SK-N-SH (cell line): ENCODE measurements at regions not wholly inside any gene's neighbourhood (a gene's known extent, or its start where the extent isn't known, plus 50 kb on each side); places are given as distances from the start of the nearest gene placed in this dataset.

Experiments used
- CTCF ChIA-PET: fragments of 300-600, 350-600 bp; formaldehyde crosslinking; extraction: SDS; loops from one replicate; lab custom pipeline; 2021; lab: Yijun Ruan, JAX
- POLR2A ChIA-PET: fragments of 350-600 bp; sonication (Branson Sonifier 250); formaldehyde crosslinking; extraction: SDS; loops from one replicate; lab custom pipeline; 2020; ENCODE audit warnings: antibody characterized with exemption, inconsistent platforms; lab: Yijun Ruan, JAX
- DNase-seq: peaks from one replicate; pipeline ENCODE4 v3.0.0; 2012
- H2AFZ ChIP-seq: fragments of 200-600 bp; sonication (generic); 2 replicates; pipeline ENCODE4 v1.8.1; 2016; ENCODE audit warnings: antibody characterized with exemption, mild to moderate bottlenecking, low read depth
- H3F3A ChIP-seq: fragments of 200-600 bp; sonication (generic); replicated peaks from 2 replicates; pipeline ENCODE3; 2016; ENCODE audit warnings: antibody characterized with exemption, mild to moderate bottlenecking; ENCODE audit not compliant: insufficient read depth
- H3K27ac ChIP-seq, 2 experiments: fragments of 200-500 bp in 1 of 2; fragments of 200-600 bp in 1 of 2; sonication (Bioruptor generic) in 1 of 2; sonication (generic), shearing (Covaris generic) in 1 of 2; 2 replicates each; pipeline versions ENCODE4 v1.5.1 to v1.6.1; 2014 to 2016; ENCODE audit warnings: low read depth in 2 of 2, inconsistent platforms in 1 of 2, low read length in 1 of 2, mild to moderate bottlenecking in 1 of 2, mixed read lengths in 1 of 2
- H3K27me3 ChIP-seq: fragments of 200-600 bp; sonication (generic), shearing (Covaris generic); 2 replicates; pipeline ENCODE4 v1.6.1; 2016; ENCODE audit warnings: mixed run types; ENCODE audit not compliant: insufficient read depth
- H3K36me3 ChIP-seq, 2 experiments: fragments of 200-500 bp in 1 of 2; fragments of 200-600 bp in 1 of 2; sonication (Bioruptor generic) in 1 of 2; sonication (generic) in 1 of 2; replicated peaks in 1 of 2; 2 replicates each; pipeline versions ENCODE3 to v1.5.1; 2014 to 2016; ENCODE audit warnings: low read length in 1 of 2, mild to moderate bottlenecking in 1 of 2; ENCODE audit not compliant: insufficient read depth in 2 of 2, control insufficient read depth in 1 of 2
- H3K4me1 ChIP-seq, 2 experiments: fragments of 200-500 bp in 1 of 2; fragments of 200-600 bp in 1 of 2; sonication (Bioruptor generic) in 1 of 2; sonication (generic), shearing (Covaris generic) in 1 of 2; 2 replicates each; pipeline versions ENCODE4 v1.5.1 to v1.6.1; 2014 to 2016; ENCODE audit warnings: low read depth in 1 of 2, low read length in 1 of 2, mixed run types in 1 of 2; ENCODE audit not compliant: insufficient read depth in 2 of 2, control insufficient read depth in 1 of 2
- H3K4me2 ChIP-seq: fragments of 200-600 bp; sonication (generic), shearing (Covaris generic); 2 replicates; pipeline ENCODE4 v1.6.1; 2017; ENCODE audit warnings: mixed run types
- H3K4me3 ChIP-seq, 2 experiments: fragments of 200-500 bp in 1 of 2; fragments of 200-600 bp in 1 of 2; sonication (Bioruptor generic) in 1 of 2; sonication (generic), shearing (Covaris generic) in 1 of 2; 2 replicates each; pipeline versions ENCODE4 v1.5.1 to v1.8.1; 2014 to 2016; ENCODE audit warnings: low read depth in 2 of 2, inconsistent platforms in 1 of 2, low read length in 1 of 2, mild to moderate bottlenecking in 1 of 2, mixed read lengths in 1 of 2, moderate library complexity in 1 of 2
- H3K79me2 ChIP-seq: fragments of 200-600 bp; sonication (generic); 2 replicates; pipeline ENCODE4 v1.8.1; 2017; ENCODE audit warnings: mild to moderate bottlenecking; ENCODE audit not compliant: insufficient read depth
- H3K9ac ChIP-seq: fragments of 200-600 bp; sonication (generic); 2 replicates; pipeline ENCODE4 v1.6.1; 2017; ENCODE audit warnings: mixed run types
- H3K9me2 ChIP-seq: fragments of 200-600 bp; sonication (generic); 2 replicates; pipeline ENCODE4 v1.6.1; 2017; ENCODE audit warnings: mixed run types
- H3K9me3 ChIP-seq: fragments of 200-600 bp; sonication (generic); 2 replicates; pipeline ENCODE4 v1.6.1; 2017; ENCODE audit warnings: mixed run types, mild to moderate bottlenecking, moderate library complexity
- H4K20me1 ChIP-seq: fragments of 200-600 bp; sonication (generic); 2 replicates; pipeline ENCODE4 v1.6.1; 2017; ENCODE audit warnings: mild to moderate bottlenecking, mixed run types; ENCODE audit not compliant: insufficient read depth
- GABPA ChIP-seq: IDR thresholded peaks from 2 replicates; pipeline ENCODE4 v1.4.0; 2012; ENCODE audit warnings: low read depth, mild to moderate bottlenecking
- GATA2 ChIP-seq: sonication (generic); formaldehyde crosslinking; IDR thresholded peaks from 2 replicates; pipeline ENCODE4 v1.5.0; 2020; ENCODE audit warnings: mild to moderate bottlenecking, missing genetic modification reagents
- POLR2AphosphoS5 ChIP-seq: IDR thresholded peaks from 2 replicates; pipeline ENCODE4 v1.6.1; 2012; ENCODE audit warnings: low read depth, low read length
- RAD21 ChIP-seq: IDR thresholded peaks from 2 replicates; pipeline ENCODE4 v1.6.1; 2012; ENCODE audit warnings: mild to moderate bottlenecking, low read length
- RCOR1 ChIP-seq: fragments of 150-350 bp; IDR thresholded peaks from 2 replicates; pipeline ENCODE4 v1.6.1; 2017; ENCODE audit warnings: antibody characterized with exemption, low read length
- RXRA ChIP-seq: IDR thresholded peaks from 2 replicates; pipeline ENCODE4 v1.4.0; 2012; ENCODE audit warnings: low read depth, mild to moderate bottlenecking, borderline replicate concordance
- SIN3A ChIP-seq: IDR thresholded peaks from 2 replicates; pipeline ENCODE4 v1.6.1; 2012; ENCODE audit warnings: low read depth, mild to moderate bottlenecking, low read length, moderate library complexity, borderline replicate concordance
- TEAD4 ChIP-seq: IDR thresholded peaks from 2 replicates; pipeline ENCODE4 v1.4.0; 2012; ENCODE audit warnings: mild to moderate bottlenecking, borderline replicate concordance; ENCODE audit not compliant: insufficient read depth
- YY1 ChIP-seq: IDR thresholded peaks from 2 replicates; pipeline ENCODE4 v1.4.0; 2012; ENCODE audit warnings: low read depth, mild to moderate bottlenecking
- WGBS: methylation state at CpG from one replicate; pipeline ENCODE4 v1.1.6; 2017; ENCODE audit warnings: low lambda C conversion rate; 5-methylcytosine and 5-hydroxymethylcytosine counted together
- TF ChIP-seq, protein P1 (sequence below): fragments of 150-350 bp; IDR thresholded peaks from 2 replicates; pipeline ENCODE4 v1.6.1; 2016; ENCODE audit warnings: mild to moderate bottlenecking, low read depth, low read length
- TF ChIP-seq, protein P2 (sequence below): fragments of 150-350 bp; IDR thresholded peaks from 2 replicates; pipeline ENCODE4 v1.6.1; 2017; ENCODE audit warnings: antibody characterized with exemption, low read length, low read depth, borderline replicate concordance
- TF ChIP-seq, protein P3 (sequence below): IDR thresholded peaks from 2 replicates; pipeline ENCODE4 v1.4.0; 2012; ENCODE audit warnings: low read depth, borderline replicate concordance

DNA sequence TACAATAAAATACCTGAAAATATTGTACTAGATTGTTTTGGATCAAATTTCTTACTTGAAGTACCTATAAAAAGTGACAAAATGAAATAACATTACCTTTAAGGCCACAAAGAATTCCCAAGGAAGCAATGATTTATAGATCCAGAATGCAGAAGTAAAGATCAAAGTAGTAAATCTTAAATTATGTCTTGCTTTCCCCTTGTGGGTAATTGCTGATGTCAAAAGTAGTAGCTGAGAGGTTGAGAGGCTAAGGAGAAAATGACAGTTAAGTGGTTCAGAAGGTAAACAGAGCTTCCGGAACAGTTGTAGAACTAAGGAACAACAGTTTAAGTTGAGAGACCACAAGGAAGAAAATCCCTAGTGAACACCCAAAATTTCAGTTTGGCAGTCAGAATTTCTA lies 358.3 kb downstream of the GABRG1 start:
- no peaks in the 10 kb centered on the region for H4K20me1 ChIP-seq
- 81% methylated on average over 1 of the region's 1 CpG for WGBS
- POLR2A ChIA-PET = no interaction called here
- no peaks in the 10 kb centered on the region for H3K27me3 ChIP-seq
- H3K79me2 ChIP-seq = no peaks in the 10 kb centered on the region
- H3K27ac ChIP-seq = no peak overlapping the region
- H3K4me3 ChIP-seq = no peak overlapping the region
- H3K36me3 ChIP-seq = no peaks in the 10 kb centered on the region
- no peak for DNase-seq
- H3K4me2 ChIP-seq = no peak overlapping the region
- H3K9me2 ChIP-seq = no peaks in the 10 kb centered on the region
- TF ChIP-seq POLR2AphosphoS5 (no peak), SIN3A (no peak), RCOR1 (no peak), GATA2 (CRISPR knock-in tag) (no peak), RAD21 (no peak)
- TF ChIP-seq, protein P1, sequence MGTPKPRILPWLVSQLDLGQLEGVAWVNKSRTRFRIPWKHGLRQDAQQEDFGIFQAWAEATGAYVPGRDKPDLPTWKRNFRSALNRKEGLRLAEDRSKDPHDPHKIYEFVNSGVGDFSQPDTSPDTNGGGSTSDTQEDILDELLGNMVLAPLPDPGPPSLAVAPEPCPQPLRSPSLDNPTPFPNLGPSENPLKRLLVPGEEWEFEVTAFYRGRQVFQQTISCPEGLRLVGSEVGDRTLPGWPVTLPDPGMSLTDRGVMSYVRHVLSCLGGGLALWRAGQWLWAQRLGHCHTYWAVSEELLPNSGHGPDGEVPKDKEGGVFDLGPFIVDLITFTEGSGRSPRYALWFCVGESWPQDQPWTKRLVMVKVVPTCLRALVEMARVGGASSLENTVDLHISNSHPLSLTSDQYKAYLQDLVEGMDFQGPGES = no peak
- no peaks in the 10 kb centered on the region for H3K4me1 ChIP-seq
- no peak overlapping the region for H3K9ac ChIP-seq
- CTCF ChIA-PET = no interaction called here
- no peaks in the 10 kb centered on the region for H3F3A ChIP-seq
- H2AFZ ChIP-seq = no peak overlapping the region
- H3K9me3 ChIP-seq = no peaks in the 10 kb centered on the region

DNA sequence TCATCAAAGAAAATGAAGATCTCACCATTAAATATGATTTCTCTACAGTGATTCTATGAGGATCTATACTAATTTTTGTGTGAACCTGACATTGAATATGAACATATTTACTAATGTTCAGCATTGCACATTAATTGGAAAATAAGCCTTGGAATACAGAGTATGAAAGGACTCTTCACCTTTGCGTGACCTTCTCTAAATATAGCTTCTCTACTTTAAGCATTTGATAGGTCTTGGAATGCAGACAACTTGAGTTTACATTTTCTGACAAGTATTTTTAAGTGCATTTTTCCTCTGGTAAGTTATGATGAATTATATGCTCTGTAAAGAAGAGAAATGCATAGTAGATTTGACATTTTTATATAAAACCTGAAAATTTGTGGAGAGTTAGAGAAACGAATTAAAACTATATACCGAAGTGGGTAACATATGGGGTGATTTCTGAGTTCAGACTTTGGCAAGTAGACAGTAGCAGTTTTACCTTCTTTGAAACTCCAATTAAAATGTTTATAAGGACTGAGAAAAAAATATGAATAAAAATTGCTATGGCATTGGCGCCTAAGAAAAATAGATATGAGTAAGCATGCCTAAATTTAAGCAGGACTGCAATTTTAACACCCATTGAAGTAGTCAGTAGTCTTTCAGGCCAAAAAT lies 371.9 kb downstream of the GABRG1 start:
- no peak overlapping the region for H3K27ac ChIP-seq
- H2AFZ ChIP-seq = no peak overlapping the region
- H3K4me1 ChIP-seq = no peaks in the 10 kb centered on the region
- H3K27me3 ChIP-seq = no peaks in the 10 kb centered on the region
- no peaks in the 10 kb centered on the region for H3K79me2 ChIP-seq
- H4K20me1 ChIP-seq = no peaks in the 10 kb centered on the region
- H3F3A ChIP-seq = no peaks in the 10 kb centered on the region
- H3K9me2 ChIP-seq = no peaks in the 10 kb centered on the region
- ChIA-PET CTCF (no interaction called here), POLR2A (no interaction called here)
- no peaks in the 10 kb centered on the region for H3K9me3 ChIP-seq
- under 1% methylated on average over 4 of the region's 4 CpGs for WGBS
- DNase-seq = no peak
- no peak overlapping the region for H3K4me3 ChIP-seq
- H3K9ac ChIP-seq = no peak overlapping the region
- no peaks in the 10 kb centered on the region for H3K36me3 ChIP-seq
- H3K4me2 ChIP-seq = no peak overlapping the region
- TF ChIP-seq, protein P2, sequence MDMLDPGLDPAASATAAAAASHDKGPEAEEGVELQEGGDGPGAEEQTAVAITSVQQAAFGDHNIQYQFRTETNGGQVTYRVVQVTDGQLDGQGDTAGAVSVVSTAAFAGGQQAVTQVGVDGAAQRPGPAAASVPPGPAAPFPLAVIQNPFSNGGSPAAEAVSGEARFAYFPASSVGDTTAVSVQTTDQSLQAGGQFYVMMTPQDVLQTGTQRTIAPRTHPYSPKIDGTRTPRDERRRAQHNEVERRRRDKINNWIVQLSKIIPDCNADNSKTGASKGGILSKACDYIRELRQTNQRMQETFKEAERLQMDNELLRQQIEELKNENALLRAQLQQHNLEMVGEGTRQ = no peak
- TF ChIP-seq RXRA (no peak), GATA2 (CRISPR knock-in tag) (no peak)

DNA sequence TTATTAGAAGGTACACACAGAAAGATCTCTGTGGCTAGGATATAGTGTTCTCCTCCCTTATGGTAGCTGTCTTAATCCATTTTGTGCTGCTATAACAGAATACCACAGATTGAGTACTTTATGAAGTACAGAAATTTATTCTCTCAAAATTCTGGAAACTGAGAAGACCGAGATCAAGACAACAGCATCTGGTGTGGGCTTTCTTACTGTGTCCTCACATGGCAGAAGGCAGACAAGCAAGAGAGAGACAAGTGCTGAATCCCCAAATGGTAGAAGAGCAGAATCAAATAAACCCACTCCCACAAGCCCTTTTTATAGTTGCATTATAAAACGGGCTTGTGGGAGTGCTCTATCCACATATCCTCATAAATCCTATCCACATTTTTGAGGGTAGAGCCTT lies 373.1 kb downstream of the GABRG1 start:
- no peaks in the 10 kb centered on the region for H3F3A ChIP-seq
- no peak overlapping the region for H2AFZ ChIP-seq
- no peak overlapping the region for H3K9ac ChIP-seq
- H3K27ac ChIP-seq = no peak overlapping the region
- no peaks in the 10 kb centered on the region for H3K4me1 ChIP-seq
- POLR2A ChIA-PET = no interaction called here
- no peaks in the 10 kb centered on the region for H4K20me1 ChIP-seq
- H3K79me2 ChIP-seq = no peaks in the 10 kb centered on the region
- H3K4me3 ChIP-seq = no peak overlapping the region
- TF ChIP-seq, protein P3, sequence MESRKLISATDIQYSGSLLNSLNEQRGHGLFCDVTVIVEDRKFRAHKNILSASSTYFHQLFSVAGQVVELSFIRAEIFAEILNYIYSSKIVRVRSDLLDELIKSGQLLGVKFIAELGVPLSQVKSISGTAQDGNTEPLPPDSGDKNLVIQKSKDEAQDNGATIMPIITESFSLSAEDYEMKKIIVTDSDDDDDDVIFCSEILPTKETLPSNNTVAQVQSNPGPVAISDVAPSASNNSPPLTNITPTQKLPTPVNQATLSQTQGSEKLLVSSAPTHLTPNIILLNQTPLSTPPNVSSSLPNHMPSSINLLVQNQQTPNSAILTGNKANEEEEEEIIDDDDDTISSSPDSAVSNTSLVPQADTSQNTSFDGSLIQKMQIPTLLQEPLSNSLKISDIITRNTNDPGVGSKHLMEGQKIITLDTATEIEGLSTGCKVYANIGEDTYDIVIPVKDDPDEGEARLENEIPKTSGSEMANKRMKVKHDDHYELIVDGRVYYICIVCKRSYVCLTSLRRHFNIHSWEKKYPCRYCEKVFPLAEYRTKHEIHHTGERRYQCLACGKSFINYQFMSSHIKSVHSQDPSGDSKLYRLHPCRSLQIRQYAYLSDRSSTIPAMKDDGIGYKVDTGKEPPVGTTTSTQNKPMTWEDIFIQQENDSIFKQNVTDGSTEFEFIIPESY = no peak
- TF ChIP-seq YY1 = no peak
- no peak for TF ChIP-seq GABPA
- TF ChIP-seq SIN3A = no peak
- TF ChIP-seq TEAD4 = no peak
- CTCF ChIA-PET = no interaction called here
- H3K9me3 ChIP-seq = no peaks in the 10 kb centered on the region
- 6% methylated on average over 2 of the region's 2 CpGs for WGBS
- H3K36me3 ChIP-seq = no peaks in the 10 kb centered on the region
- no peak for DNase-seq
- no peaks in the 10 kb centered on the region for H3K9me2 ChIP-seq
- no peaks in the 10 kb centered on the region for H3K27me3 ChIP-seq
- no peak overlapping the region for H3K4me2 ChIP-seq
